Superior temporal gyrus (tissue), 1 donor: ENCODE measurements at regions not wholly inside any gene's neighbourhood (a gene's known extent, or its start where the extent isn't known, plus 50 kb on each side); places are given as distances from the start of the nearest gene placed in this dataset.

Experiments
- DNase-seq: peaks from one replicate; pipeline ENCODE4 v3.0.0-alpha.2; 2016; ENCODE audit errors: extremely low spot score

DNA sequence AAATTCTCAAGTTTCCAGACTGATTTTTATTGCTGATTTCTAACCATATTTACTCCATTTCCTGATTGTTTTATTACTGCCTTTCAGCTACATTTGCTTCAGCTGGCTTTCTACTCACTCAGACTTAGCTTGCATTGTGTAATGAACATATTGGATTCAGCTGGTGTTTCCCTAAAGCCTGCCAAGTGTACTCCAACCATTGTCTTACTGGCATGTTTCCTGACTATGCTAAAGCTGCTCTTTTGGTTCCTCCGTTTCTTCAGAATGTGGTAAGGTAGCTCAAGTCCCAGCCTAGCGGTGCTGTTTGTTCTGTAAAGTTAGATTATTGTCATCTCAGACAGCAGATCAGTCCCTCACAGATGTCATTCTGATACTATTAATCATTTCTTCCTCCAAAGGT lies 53.1 kb upstream of the GLRA2 start:
- DNase-seq: peak; percentile 44

DNA sequence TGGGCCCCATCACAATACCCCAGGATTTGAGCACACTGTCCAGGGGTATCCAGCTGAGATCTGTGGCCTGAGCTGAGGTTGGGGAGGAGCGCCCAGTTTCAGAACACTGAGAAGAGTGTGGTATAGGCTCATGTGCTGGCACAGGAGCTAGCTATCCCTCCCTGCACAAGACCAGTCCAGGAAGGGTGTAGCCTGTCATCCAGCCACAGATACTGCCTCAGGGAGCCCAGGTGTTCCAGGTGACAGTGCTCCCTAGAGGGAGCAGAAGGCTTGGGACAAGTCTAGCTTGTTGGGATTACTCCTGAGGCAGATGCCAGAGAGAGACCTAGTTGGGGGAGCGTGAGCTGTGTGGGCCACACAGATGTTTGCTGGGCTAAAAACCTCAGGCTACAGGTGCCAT lies 79.6 kb upstream of the GLRA2 start:
- DNase-seq: no peak

DNA sequence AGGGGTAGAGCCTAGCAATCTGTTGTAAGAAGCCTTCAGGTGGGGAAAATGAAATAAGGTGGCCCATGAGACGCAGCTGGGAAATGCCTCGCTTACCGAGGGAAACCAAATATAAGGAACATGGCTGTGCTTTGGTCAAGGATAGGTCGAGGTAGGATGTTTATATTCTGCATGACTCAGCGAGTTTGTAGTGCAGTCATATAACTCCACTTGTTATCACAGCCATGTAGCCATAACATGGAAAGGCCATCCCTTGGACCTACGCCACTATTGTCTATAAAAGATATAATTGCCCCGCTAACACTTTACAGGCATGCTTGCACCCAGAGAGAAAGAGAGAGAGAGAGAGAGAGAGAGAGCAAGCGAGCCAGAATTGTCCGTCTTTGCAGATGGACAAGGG lies 80.9 kb upstream of the GLRA2 start:
- DNase-seq: no peak

DNA sequence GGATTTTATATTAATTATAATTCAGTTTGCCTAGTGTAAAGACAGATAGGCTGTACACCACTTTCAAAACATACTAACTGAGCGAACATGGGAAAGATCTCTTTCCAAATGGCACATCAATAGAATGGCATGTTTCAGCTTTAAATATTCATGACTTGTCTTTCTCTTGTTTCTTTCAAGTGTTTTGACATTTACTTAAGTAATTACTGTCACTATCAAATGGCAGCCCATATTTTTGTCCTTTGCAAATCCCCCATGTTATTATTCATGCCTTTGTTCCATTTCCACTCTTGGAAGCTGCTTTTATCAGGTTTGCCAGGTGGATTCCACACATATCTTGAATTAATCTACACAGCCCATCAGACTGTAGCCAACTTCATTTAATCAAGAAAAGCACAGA lies 89.2 kb upstream of the GLRA2 start:
- no peak for DNase-seq

DNA sequence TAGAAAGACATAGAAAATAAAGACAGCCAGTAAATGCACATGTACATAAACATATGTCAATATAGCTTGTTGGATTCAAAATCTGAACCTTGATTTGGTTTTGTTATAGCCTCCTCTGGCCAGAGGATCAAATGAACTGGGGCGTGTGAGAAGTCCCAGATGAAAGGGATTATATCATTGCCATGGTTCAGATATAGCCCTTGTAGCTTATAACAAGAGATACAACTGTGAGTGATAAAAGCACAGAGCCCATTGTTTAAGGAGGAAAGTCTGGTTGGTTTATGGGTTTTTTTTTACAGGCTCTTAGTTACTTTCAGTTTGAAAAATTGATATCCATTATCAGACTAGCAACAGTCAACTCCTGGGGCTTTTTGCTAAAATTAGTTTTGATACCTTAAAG lies 101.7 kb upstream of the GLRA2 start:
- DNase-seq: no peak

DNA sequence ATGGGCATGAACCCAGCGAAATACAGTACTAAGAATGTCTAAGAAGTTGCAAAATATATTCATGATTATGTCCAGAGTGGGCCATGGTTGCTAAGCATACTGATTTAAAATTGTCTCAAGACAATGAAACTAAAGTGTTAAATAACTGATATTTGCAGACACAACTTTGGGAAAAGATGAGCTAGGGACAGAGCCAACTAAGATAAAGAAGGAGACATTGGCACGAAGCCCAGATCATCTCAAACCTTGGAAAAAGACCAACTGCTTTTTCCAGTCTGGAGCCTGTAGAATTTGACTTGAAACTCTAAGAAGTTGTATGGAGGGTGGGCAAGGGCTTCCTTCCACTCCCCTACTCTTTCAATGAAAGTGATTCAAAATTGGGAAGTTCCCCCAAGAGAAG lies 108.5 kb upstream of the GLRA2 start:
- no peak for DNase-seq

DNA sequence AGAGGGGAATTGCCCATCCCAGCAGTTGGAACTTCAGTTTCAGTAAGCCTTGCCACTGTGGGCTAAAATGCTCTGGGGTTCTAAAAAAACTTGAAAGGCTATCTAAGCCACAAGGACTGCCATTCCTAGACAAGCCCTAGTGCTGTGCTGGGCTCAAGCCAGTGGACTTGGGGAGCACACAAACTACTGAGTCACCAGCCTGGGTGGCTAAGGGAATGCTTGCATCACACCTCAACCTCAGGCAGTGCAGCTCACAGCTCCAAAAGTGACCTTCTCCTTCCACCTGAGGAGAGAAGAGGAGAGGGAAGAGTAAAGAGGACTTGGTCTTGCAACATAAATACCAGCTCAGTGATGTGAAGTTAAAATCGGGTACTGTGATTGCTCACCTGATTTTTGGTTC lies 116.7 kb upstream of the GLRA2 start:
- DNase-seq: no peak

DNA sequence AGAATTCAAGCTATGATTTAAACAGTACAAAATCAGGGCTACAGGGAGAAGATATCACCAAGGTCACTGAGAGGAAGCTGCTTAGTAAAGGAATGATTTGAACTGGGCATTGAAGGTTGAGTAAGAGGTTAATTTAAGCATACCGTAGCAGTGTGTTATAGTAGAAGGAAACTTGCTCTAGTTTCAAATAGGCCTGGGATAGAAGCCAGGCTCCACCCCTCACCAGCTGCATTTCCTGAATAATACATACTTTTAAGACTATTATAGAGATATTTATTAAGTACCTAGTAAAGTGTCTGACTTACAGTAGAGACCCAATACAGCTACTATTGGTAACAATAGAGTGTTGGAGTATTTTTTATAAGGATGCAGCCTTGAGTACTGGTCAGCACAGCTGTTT lies 118.0 kb upstream of the GLRA2 start:
- no peak for DNase-seq

DNA sequence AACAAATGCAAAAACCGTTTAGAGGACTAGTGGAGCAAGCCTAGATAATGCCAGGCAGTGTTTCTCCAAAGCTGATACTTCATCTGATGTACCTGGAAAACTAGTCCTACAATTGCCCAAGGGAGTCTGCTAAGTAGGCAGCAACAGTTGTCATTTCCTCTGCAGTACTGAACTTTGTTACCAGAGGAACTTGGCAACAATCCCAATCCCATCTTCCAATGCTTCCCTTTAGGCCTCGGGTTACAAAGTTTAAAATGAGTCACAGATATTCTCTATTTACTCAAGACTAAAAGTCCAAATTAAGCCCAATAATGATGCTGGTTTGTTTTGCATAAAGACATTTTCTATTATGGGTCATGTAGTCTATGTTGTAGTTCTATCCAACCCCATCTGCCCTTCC lies 120.0 kb upstream of the GLRA2 start:
- no peak for DNase-seq

DNA sequence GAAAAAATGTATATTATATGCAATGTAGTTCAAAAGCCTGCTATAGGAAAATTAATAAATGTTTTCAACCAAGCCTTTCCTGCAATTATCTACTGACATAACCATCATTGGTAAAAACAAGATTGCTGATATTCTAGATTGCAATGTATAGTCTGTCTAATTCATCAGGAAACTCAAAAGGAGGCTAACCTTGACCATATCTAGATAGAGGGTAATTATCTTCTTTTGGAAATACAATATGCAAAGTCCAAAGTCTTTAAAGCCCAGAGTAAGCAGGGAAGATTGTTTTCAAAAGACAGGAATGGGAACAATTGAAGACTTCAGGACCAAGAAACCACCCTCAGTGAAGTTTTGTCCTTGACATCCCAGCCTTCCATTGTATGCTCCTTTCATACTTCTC lies 123.1 kb upstream of the GLRA2 start:
- DNase-seq: no peak

DNA sequence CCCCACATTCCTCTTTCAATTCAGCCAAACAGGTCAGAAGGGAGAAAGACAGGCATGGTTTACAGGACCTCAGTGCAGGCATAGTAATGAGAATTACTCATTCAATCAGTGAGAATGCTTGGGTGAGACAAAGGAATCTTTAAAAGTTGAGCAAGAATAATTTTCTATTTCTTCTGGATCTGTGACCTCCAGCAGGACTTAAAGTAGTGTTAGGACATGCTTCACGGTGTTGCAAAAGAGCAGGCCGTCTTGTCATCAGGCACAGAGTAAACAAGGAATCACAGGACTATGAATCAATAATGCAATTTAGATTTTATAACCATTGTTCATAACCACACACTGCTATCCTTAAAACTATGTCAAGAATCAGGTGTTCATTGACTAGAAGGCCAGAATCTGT lies 130.6 kb upstream of the GLRA2 start:
- no peak for DNase-seq

DNA sequence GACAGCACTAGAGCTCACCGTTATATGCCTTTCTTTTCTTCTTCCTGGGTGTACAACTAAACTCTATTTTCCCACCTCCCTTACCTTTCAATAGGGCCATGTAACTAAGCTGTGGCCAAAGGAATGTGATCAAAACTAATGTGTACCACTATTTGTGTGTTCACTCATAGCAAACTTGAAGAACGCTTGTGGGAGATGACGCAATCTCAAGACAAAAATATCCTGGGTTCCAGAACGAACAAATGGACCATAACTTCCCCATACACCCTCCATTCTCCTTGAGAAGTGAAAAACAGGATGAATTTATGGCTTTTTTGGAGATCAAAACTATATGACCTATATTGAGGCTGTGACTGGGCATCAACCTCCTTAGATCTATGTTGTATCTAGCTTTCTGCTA lies 139.7 kb upstream of the GLRA2 start:
- no peak for DNase-seq

DNA sequence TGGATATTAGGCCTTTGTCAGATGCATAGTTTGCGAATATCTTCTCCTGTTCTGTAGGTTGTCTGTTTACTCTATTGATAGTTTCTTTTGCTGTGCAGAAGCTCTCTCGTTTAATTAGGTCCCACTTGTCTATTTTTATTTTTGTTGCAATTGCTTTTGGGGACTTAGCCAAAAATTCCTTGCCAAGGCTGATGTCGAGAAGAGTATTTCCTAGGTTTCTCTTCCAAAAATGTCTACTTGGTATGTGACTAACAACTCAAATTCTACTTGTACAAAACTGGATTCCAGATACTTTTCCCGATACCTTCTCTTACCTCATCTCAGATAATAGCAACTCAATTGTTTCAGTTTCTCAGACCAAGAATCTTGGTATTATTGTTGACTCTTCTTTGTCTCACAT lies 142.4 kb upstream of the GLRA2 start:
- peak; percentile 8 for DNase-seq

DNA sequence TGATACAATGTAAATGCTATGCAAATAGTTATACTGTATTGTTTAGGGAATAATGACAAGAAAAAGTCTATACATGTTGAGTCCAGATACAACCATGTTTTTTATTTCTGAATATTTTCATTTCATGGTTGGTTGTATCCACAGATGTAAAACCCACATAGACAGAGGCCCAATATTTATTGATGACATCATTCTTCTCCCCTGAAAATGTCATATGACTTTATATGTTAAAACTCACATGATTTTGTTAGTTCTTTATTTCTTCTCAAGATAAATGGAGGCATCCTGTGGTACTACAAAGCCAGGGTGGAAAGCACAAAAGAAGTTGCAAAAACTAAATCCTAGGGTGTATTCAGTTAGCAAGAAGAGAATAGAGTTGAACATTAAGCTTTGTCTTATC lies 149.3 kb upstream of the GLRA2 start:
- DNase-seq: no peak

DNA sequence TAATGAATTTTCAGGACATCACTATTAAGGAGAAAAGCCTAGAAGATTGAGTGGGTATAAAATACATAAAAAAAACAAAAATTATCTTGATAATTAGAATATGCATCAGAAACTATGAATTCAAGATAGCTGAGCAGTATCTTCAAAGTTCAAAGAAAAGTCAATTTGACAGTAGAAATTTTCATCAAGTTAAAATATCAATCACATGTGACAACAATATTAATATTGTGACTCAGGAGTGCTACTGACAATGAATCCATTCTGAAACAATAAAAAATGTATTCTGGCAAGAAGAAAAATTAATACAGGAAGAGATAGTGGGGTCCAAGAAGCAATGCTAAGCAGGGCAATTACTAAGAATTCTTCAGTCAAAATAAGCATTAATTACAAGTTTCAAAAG lies 151.9 kb upstream of the GLRA2 start:
- DNase-seq: no peak

DNA sequence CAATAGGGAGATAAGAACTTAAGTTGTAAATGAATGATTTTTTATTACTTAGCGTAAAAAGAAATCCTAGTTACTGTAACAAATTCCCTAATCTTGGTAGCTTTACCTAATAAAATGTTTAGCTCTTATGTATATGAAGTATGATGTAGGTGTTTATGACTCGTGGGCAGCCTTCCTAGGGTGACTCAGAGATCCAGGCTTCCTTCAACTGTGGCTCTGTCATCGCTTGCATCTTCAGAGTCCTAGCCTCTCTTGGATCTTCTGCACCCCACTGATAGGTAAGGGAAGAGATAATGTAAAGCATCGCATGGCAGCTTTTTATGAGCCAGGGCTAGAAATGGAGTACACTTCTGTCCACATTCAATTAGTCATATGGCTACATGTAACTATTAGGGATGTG lies 165.6 kb upstream of the GLRA2 start:
- DNase-seq: no peak

DNA sequence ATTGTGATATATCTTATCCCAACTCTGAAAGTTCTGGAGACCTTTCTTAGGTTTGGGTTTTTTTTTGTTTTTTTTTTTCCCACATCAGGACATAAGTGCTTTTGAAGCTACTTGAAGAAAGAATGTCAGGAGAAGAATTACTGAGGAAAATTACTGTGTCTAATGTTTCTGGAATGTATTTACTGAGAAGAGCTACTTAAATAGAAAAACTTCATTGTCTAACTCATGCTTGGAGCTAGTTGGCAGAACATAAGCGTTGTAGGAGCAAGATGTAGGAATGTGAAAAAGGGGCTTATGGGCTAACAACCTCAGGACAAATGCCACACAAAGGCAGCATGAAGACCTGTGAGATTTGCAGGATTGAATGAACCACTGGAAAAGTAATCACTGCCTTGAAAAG lies 166.6 kb upstream of the GLRA2 start:
- DNase-seq: no peak

DNA sequence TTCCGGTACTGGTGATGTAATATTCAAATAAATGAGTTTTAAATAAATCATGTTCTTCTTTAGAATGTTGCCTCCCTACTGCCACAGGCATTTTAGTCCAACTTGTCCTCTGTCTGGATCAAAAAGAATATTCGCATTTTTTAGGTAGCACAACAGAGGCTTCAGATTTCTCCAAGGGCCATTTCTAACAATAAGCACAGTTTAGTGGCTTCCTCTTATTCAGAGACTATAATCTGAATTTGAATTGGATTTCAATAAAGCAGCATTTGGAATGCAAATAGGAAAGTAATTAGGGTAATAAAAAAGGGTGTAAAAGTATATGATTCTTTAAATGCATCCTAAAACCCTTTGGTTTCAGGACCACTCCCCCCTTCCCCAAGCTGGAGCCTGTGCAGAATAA lies 167.9 kb upstream of the GLRA2 start:
- no peak for DNase-seq

DNA sequence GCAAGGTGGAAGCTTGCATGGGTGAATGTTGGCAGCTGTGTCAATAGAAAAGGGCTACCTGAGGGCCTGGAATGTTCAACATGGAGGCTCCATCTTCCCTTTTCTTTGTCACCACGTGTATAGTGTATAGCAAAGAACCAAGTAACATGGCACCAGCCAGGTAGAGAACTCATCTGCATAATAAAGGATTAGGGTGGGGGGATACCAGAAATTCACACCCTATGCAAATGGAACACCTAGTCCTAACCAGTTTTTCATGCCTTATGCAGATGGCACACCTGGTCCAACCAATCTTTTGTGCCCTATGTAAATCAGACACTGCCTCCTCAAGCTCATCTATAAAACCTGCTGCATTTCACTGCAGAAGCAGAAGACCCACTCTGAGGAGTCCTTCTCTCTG lies 169.6 kb upstream of the GLRA2 start:
- DNase-seq: no peak

DNA sequence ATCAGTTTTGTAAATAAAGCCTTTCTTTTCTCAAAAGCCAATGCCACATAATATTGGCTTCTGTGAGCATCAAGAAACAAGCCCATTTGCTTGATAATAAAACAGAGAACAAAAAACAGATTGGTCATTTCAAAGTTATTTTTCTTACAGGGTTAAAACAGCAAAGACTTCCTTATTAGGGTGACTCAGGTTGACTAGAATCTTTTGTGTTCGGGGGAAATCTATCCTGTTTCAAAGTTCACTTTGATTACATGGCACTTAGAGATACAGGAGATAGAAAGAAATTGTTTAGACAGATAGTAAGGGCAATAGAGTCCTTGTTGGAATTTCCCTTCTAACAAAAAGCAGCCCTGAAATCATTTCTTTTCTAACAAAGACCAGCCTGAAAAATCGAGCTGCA lies 170.0 kb upstream of the GLRA2 start:
- DNase-seq: no peak

DNA sequence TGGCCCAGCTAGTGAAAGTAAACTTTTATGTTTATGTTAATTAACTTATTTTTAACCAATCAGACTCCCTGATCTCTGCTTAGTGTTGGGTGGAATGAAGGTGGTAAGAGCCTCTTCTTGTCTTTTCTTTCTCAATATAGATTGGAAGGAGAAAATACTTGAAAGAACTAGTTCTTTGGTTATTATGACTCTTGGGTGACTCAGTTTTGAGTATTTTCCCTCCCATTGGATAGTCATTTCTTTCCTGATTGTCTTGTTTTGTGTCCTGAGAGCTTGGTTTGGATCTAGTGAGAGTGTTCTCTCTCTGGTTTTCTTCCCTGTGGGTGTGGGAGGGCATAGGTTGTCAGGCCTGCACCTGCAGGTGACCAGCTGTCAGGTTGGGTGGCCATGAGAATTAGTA lies 172.0 kb upstream of the GLRA2 start:
- DNase-seq: no peak

DNA sequence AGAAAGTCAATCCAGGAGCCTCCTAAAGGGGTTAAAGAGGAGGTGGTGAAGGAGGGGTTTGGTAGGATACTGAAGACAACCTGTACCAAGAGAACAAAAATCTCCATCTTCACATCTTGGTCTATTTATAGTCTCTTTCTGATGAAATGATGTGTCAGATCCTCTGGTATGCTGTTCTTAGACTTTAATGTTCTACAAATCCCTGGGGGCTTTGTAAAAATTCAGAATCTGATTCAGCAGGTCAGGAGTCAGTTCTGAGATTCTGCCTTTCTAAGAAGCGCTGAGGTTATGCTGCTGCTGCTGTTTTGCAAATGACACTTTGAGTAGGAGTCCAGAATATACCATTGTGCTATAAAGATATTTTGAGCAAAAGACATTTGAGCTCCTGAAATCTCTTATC lies 172.9 kb upstream of the GLRA2 start:
- no peak for DNase-seq

DNA sequence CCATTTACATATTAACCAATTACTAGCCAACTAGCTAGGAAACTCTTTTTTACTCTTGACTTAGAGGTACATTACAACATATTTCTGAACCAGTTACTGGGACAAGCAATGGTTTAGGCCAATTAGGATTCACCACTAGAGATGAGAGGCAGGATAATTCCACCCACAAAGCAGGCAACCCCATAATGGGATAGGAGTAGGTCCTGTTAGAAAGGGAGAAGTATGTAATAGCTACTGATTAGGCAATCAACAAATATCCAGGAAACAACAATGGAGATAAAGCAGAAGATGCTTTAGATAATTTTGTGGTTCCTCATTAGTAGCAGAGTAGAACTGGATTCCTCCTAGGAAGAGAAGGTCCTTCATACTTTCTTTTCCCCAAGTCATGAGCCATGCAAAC lies 173.8 kb upstream of the GLRA2 start:
- no peak for DNase-seq

DNA sequence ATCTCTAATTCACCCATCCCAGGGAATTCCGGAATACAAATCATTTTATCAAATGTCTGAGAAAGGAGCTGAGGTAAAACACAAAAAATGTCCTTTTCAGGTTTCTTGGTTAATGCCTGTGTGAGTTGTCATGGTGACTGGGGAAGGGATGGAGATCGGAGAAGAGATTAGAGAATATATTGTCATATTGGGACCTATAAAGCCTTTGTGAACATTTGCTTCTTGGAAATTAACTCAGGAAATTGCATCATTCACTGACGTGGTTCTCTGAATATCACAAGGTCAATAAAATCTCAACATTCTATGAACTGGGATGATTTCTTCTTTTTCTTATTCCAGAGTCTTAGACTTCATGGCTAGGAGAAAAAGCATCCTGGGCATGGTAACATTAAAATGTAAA lies 174.8 kb upstream of the GLRA2 start:
- DNase-seq: no peak

DNA sequence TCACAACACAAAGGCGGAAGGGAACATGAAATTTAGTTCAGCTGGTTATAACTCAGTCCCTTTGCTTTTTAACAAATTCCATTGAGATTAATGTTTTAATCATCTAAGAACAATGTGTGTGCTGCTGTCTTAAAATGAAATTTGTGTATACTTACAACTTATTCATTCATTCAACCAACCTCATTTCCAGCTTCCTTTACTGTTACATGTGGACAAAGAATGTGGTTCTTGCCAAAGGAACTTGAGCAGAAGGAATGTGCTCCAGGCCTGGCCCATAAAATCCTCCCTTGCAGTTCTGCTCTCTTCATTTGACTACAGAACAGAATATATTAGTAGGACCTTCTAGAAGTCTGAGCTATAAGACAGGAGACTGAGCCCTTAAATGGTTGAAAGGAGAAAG lies 176.8 kb upstream of the GLRA2 start:
- DNase-seq: no peak
